Body of pancreas (tissue), 4 donors: ENCODE measurements at regions not wholly inside any gene's neighbourhood (a gene's known extent, or its start where the extent isn't known, plus 50 kb on each side); places are given as distances from the start of the nearest gene placed in this dataset.

Source experiments
- ATAC-seq: fragments of 150-250 bp; one replicate; pipeline ENCODE4 v1.9.1; 2016
- DNase-seq, 4 donors: peaks; one replicate each; pipeline ENCODE4 v3.0.0-alpha.2; 2019
- H3K27ac ChIP-seq, 4 donors: fragments of 200-600 bp; sonication (generic); 1 replicate in 3 of 4; 2 replicates in 1 of 4; pipeline versions ENCODE4 v1.5.1 to v1.6.1; 2016 to 2019; ENCODE audit warnings: mild to moderate bottlenecking in 1 of 4, mixed read lengths in 1 of 4, moderate library complexity in 1 of 4
- H3K27me3 ChIP-seq, 2 donors: fragments of 200-600 bp; sonication (generic); one replicate each; pipeline ENCODE4 v1.6.0; 2016; ENCODE audit warnings: mild to moderate bottlenecking in 1 of 2
- H3K36me3 ChIP-seq, 2 donors: fragments of 200-600 bp; sonication (generic); replicated peaks in 1 of 2; 2 replicates each; pipeline ENCODE4 v1.5.1; 2016; ENCODE audit warnings: low read depth in 2 of 2; ENCODE audit not compliant: insufficient read depth in 1 of 2
- H3K4me1 ChIP-seq: fragments of 200-600 bp; sonication (generic); one replicate; pipeline ENCODE4 v1.6.0; 2016
- H3K4me3 ChIP-seq, 2 donors: fragments of 200-600 bp; sonication (generic); 1 replicate in 1 of 2; 2 replicates in 1 of 2; pipeline ENCODE4 v1.5.1; 2016 to 2019
- H3K9me3 ChIP-seq, 3 donors: fragments of 200-600 bp; sonication (generic); 1 replicate in 2 of 3; 2 replicates in 1 of 3; pipeline ENCODE4 v1.5.1; 2016
- POLR2A ChIP-seq, 3 donors: fragments of 450-650 bp; IDR thresholded peaks; one replicate each; pipeline ENCODE4 v1.6.1; 2016; ENCODE audit warnings: antibody characterized with exemption in 3 of 3, mild to moderate bottlenecking in 2 of 3
- WGBS, 2 donors: methylation state at CpG; one replicate each; pipeline ENCODE4 v1.1.5; 2017; 5-methylcytosine and 5-hydroxymethylcytosine counted together
- intact Hi-C: fragments of 100-400 bp; cut with DNase I; formaldehyde crosslinking; loops from one replicate; pipeline ENCODE4 v1.15.1; 2023
- TF ChIP-seq, protein P1 (sequence below), 7 experiments: fragments of 450-650 bp in 4 of 7; fragments of 200-600 bp in 3 of 7; sonication (generic) in 3 of 7; IDR thresholded peaks; one replicate each; pipeline ENCODE4 v1.5.1; 2016 to 2019; ENCODE audit warnings: antibody characterized with exemption in 7 of 7

DNA sequence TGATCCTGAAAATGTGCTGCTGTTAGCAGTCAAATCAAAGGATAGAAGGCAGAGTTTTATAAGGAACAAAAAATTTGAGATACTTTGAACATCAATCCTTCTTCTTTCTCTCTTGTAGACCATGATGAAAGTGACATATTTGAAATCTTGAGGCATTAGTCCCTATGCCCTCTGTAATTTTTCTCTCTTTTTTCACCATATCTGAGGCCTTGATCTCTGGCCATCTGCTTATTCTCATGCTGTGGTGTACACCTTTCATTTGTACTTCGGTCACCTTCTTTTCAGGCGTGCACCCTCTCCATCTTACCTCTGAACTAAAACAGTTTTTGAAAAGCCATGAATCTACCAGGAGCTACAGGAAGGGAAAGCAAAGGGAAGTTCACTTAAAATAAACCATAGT, 420.9 kb downstream of the C12orf50 start:
- no peaks in the 10 kb centered on the region for H3K27me3 ChIP-seq
- no peak overlapping the region for H3K27ac ChIP-seq

GRCh38 chr12:87603727-87604126, 425.5 kb downstream of the C12orf50 start:
- ATAC-seq (no peak), DNase-seq (no peak)
- H3K36me3 ChIP-seq = no peaks in the 10 kb centered on the region
- no peaks in the 10 kb centered on the region for H3K4me1 ChIP-seq
- no peak for TF ChIP-seq POLR2A (IDR thresholded peaks at IDR 0.05)
- TF ChIP-seq, protein P1, sequence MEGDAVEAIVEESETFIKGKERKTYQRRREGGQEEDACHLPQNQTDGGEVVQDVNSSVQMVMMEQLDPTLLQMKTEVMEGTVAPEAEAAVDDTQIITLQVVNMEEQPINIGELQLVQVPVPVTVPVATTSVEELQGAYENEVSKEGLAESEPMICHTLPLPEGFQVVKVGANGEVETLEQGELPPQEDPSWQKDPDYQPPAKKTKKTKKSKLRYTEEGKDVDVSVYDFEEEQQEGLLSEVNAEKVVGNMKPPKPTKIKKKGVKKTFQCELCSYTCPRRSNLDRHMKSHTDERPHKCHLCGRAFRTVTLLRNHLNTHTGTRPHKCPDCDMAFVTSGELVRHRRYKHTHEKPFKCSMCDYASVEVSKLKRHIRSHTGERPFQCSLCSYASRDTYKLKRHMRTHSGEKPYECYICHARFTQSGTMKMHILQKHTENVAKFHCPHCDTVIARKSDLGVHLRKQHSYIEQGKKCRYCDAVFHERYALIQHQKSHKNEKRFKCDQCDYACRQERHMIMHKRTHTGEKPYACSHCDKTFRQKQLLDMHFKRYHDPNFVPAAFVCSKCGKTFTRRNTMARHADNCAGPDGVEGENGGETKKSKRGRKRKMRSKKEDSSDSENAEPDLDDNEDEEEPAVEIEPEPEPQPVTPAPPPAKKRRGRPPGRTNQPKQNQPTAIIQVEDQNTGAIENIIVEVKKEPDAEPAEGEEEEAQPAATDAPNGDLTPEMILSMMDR (IDR thresholded peaks at IDR 0.05) = no peak
- H3K9me3 ChIP-seq = no peaks in the 10 kb centered on the region
- intact Hi-C loops = no loop called here
- no peak overlapping the region for H3K27ac ChIP-seq
- no peak overlapping the region for H3K4me3 ChIP-seq
- WGBS, 2 donors = 24 to 44% methylated on average over 2 of the region's 2 CpGs
- H3K27me3 ChIP-seq = no peaks in the 10 kb centered on the region

More for the DNA sequence above, 420.9 kb downstream of the C12orf50 start:
- no peak overlapping the region for H3K4me3 ChIP-seq
- WGBS, 2 donors = 52 to 59% methylated on average over 2 of the region's 2 CpGs
- TF ChIP-seq POLR2A (IDR thresholded peaks at IDR 0.05) = no peak
- TF ChIP-seq, protein P1 (IDR thresholded peaks at IDR 0.05) = no peak
- no peaks in the 10 kb centered on the region for H3K36me3 ChIP-seq
- ATAC-seq = no peak
- H3K9me3 ChIP-seq = no peaks in the 10 kb centered on the region
- no peak for DNase-seq
- intact Hi-C loops = no loop called here
- no peaks in the 10 kb centered on the region for H3K4me1 ChIP-seq

GRCh38 chr12:87599459-87599858, 429.7 kb downstream of the C12orf50 start:
- TF ChIP-seq POLR2A (IDR thresholded peaks at IDR 0.05) = no peak
- Histone ChIP-seq H3K36me3 (no peaks in the 10 kb centered on the region), H3K9me3 (no peaks in the 10 kb centered on the region), H3K27ac (no peak overlapping the region), H3K4me3 (no peak overlapping the region), H3K4me1 (no peaks in the 10 kb centered on the region), H3K27me3 (no peaks in the 10 kb centered on the region)
- ATAC-seq (no peak), DNase-seq (no peak)
- WGBS, 2 donors = 38 to 43% methylated on average over 3 of the region's 3 CpGs
- intact Hi-C loops = no loop called here

DNA sequence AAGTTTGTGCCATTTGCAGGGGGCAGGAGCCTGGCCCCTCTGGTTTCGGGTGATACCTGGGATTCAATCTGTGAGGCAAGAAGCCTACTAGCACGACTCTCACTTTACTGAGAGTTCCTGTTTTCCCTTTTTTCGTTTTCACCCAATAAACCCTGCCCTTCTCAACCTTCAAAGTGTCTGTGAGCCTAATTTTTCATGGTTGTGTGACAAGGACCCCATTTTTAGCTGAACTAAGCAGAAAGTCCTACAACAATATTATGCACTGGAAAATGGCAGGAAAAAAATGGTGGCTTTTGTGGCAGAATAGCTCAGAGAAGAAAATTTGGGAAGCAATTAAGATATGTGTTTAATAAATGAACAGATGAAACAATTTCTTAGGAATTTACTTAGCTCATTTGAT, 432.1 kb downstream of the C12orf50 start:
- no peak for ATAC-seq
- H3K4me3 ChIP-seq = no peak overlapping the region
- no peak for DNase-seq
- no peak overlapping the region for H3K27ac ChIP-seq
- no peaks in the 10 kb centered on the region for H3K36me3 ChIP-seq
- no peaks in the 10 kb centered on the region for H3K27me3 ChIP-seq
- TF ChIP-seq POLR2A (IDR thresholded peaks at IDR 0.05) = no peak
- TF ChIP-seq, protein P1 (IDR thresholded peaks at IDR 0.05) = no peak
- WGBS, 2 donors = 78% methylated on average over 3 of the region's 3 CpGs
- H3K9me3 ChIP-seq = no peaks in the 10 kb centered on the region
- intact Hi-C loops = no loop called here
- no peaks in the 10 kb centered on the region for H3K4me1 ChIP-seq

GRCh38 chr12:87596636-87597035, 432.6 kb downstream of the C12orf50 start:
- ATAC-seq (no peak), DNase-seq (no peak)
- Histone ChIP-seq H3K4me1 (no peaks in the 10 kb centered on the region), H3K27ac (no peak overlapping the region), H3K27me3 (no peaks in the 10 kb centered on the region), H3K36me3 (no peaks in the 10 kb centered on the region), H3K4me3 (no peak overlapping the region), H3K9me3 (no peaks in the 10 kb centered on the region)
- intact Hi-C loops = no loop called here
- WGBS, 2 donors = 83 to 88% methylated on average over 1 of the region's 1 CpG
- no peak for TF ChIP-seq POLR2A (IDR thresholded peaks at IDR 0.05)
- TF ChIP-seq, protein P1 (IDR thresholded peaks at IDR 0.05) = no peak
